Muscle layer of colon (tissue), 2 donors: ENCODE measurements at regions not wholly inside any gene's neighbourhood (a gene's known extent, or its start where the extent isn't known, plus 50 kb on each side); places are given as distances from the start of the nearest gene placed in this dataset.

Experiments used
- H3K27ac ChIP-seq: one replicate; pipeline ENCODE4 v1.7.0; 2013; ENCODE audit warnings: low read depth, mild to moderate bottlenecking, low read length, moderate library complexity
- H3K27me3 ChIP-seq, 2 donors: one replicate each; pipeline ENCODE4 v1.7.0; 2013; ENCODE audit warnings: low read length in 2 of 2, mild to moderate bottlenecking in 2 of 2; ENCODE audit not compliant: insufficient read depth in 2 of 2, control insufficient read depth in 1 of 2
- H3K36me3 ChIP-seq: one replicate; pipeline ENCODE4 v1.7.0; 2013; ENCODE audit warnings: mild to moderate bottlenecking, low read length; ENCODE audit not compliant: insufficient read depth
- H3K4me1 ChIP-seq: one replicate; pipeline ENCODE4 v1.7.0; 2013; ENCODE audit warnings: mild to moderate bottlenecking, low read length; ENCODE audit not compliant: insufficient read depth
- H3K4me3 ChIP-seq, 2 donors: one replicate each; pipeline ENCODE4 v1.7.0; 2013; ENCODE audit warnings: low read length in 2 of 2, low read depth in 1 of 2, mild to moderate bottlenecking in 1 of 2, moderate library complexity in 1 of 2
- H3K9ac ChIP-seq: one replicate; pipeline ENCODE4 v1.7.0; 2013; ENCODE audit warnings: low read length
- H3K9me3 ChIP-seq: one replicate; pipeline ENCODE4 v1.7.0; 2013; ENCODE audit warnings: mild to moderate bottlenecking, low read length
- donor health status: abdominal sarcoma.
- donor health status: Adenocarcinoma of cecum.

DNA sequence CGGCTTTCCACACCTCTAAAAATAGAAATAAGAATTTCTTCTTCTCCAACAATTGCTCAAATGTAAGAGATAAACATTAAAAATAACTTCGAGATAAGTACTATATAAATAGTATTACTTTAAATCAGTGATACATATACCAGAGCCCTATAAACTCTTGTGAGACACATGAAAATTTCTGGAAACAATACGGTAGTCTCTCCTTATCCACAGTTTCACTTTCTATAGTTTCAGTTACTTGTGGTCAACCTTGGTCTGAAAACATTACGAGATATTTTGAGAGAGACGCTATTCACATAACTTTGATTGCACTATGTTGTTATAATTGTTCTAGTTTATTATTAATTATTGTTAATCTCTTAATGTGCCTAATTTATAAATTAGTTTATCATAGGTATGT is 101.5 kb upstream of the CXXC4 start:
- H3K27me3 ChIP-seq: no peaks in the 10 kb centered on the region
- no peak overlapping the region for H3K27ac ChIP-seq
- no peaks in the 10 kb centered on the region for H3K36me3 ChIP-seq
- H3K4me1 ChIP-seq: peaks cover 15% of the 10 kb centered on the region
- no peak overlapping the region for H3K4me3 ChIP-seq
- no peaks in the 10 kb centered on the region for H3K9me3 ChIP-seq
- no peak overlapping the region for H3K9ac ChIP-seq

DNA sequence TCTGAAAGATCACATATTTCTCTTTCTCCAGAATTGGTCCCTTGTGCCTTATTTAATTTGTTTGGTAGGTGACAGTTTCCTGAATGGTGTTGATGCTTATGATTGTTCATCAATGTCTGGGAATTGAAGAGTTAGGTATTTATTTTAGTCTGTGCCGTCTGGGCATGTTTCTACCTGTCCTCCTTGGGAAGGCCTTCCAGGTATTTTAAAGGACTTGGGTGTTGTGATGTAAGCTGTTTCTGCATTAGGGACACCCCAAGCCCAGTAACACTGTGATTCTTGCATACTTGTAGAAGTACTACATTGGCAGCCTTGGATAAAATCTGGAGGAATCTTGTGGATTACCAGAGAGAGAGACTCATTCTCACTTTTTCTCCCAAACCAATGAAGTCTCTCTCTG is 120.8 kb upstream of the CXXC4 start:
- Histone ChIP-seq H3K4me1 (peaks cover 7% of the 10 kb centered on the region), H3K27me3 (no peaks in the 10 kb centered on the region), H3K9ac (no peak overlapping the region), H3K4me3 (no peak overlapping the region), H3K9me3 (peaks cover 3% of the 10 kb centered on the region), H3K36me3 (no peaks in the 10 kb centered on the region), H3K27ac (no peak overlapping the region)

DNA sequence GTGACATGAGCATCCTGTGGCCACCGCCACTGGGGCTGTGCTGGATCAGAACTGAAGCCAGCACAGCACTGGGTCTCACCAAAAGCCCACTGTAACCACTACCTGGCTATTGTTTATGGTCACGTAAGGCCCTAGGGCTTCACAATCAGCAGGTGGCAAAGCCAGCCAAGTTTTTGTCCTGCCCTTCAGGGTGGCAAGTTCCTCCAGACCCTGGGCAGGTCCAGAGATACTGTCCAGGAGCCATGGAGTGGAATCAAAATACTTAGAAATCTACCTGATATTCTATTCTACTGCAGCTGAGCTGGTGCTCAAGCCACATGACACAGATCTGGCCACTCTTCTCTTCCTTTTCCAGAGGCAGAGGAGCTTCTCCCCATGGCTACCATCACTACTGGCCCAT is 121.2 kb upstream of the CXXC4 start:
- Histone ChIP-seq H3K27ac (no peak overlapping the region), H3K27me3 (no peaks in the 10 kb centered on the region), H3K4me3 (no peak overlapping the region), H3K36me3 (no peaks in the 10 kb centered on the region), H3K9me3 (peaks cover 3% of the 10 kb centered on the region), H3K9ac (no peak overlapping the region), H3K4me1 (peaks cover 7% of the 10 kb centered on the region)

DNA sequence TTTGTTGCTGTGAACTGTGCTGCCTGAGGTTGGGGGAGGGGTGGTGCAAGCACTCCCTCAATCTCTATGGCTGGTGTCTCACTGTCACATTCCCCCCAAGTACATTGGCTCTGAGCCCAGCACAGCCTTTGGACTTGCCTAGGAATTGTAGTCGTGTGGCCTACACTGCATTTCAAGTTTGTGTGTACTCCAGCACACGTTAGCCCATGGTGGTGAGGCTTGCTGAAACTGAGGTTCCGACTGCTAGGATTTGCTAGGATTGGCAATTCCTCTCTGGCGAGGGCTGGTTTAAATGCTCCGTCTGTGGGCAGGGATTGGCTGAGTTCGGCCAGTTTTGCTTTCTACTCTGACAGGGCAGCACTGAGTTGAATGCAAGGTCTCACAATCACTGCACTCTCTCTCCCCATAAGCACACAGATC is 121.7 kb upstream of the CXXC4 start:
- peaks cover 3% of the 10 kb centered on the region for H3K9me3 ChIP-seq
- no peak overlapping the region for H3K9ac ChIP-seq
- H3K4me1 ChIP-seq: peaks cover 7% of the 10 kb centered on the region
- H3K27me3 ChIP-seq: no peaks in the 10 kb centered on the region
- no peak overlapping the region for H3K27ac ChIP-seq
- H3K4me3 ChIP-seq: peak overlapping the region in 1 of 2 donors; percentile 15
- H3K36me3 ChIP-seq: no peaks in the 10 kb centered on the region

DNA sequence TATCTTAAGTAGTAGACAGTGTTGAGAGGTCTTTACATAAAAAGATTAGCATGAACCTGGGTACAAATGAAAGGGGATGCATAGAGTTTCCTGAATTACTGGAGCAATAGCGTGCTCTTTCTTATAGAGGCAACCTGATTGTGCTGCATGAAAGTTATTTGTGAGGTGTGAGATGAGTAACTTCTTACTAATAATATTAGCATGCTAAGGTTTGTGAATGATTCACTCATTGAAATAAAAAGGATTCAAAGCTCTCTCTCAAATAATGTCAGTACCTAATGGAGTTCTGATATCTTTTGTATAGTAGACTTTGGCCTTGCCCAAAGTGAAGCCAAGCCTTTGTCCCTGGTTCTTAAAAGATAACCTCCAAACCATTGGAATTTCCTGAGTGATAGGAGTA is 131.0 kb upstream of the CXXC4 start:
- H3K27ac ChIP-seq: no peak overlapping the region
- no peaks in the 10 kb centered on the region for H3K4me1 ChIP-seq
- no peak overlapping the region for H3K4me3 ChIP-seq
- no peaks in the 10 kb centered on the region for H3K27me3 ChIP-seq
- no peak overlapping the region for H3K9ac ChIP-seq
- no peaks in the 10 kb centered on the region for H3K36me3 ChIP-seq
- no peaks in the 10 kb centered on the region for H3K9me3 ChIP-seq

DNA sequence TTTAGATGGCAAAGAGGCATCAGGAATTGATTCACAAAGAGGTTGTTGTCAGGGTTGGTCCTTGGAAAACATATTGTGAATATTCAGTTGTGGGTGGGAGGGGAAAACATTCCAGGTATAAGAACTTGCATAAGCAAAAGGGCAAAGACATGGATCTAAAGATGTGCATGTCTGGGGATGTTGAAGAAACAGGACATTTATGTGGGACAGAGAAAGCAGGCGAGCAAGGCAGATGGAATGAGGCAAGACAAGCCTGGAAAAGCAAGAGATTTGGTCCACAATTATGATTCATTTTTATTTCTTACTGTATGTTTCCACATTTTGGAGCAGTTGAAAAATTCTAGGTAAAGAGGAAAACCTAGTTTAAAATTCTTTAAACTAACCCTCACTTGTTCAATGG is 134.9 kb upstream of the CXXC4 start:
- Histone ChIP-seq H3K4me3 (no peak overlapping the region), H3K9ac (no peak overlapping the region), H3K27me3 (no peaks in the 10 kb centered on the region), H3K4me1 (no peaks in the 10 kb centered on the region), H3K9me3 (no peaks in the 10 kb centered on the region), H3K27ac (no peak overlapping the region), H3K36me3 (no peaks in the 10 kb centered on the region)

DNA sequence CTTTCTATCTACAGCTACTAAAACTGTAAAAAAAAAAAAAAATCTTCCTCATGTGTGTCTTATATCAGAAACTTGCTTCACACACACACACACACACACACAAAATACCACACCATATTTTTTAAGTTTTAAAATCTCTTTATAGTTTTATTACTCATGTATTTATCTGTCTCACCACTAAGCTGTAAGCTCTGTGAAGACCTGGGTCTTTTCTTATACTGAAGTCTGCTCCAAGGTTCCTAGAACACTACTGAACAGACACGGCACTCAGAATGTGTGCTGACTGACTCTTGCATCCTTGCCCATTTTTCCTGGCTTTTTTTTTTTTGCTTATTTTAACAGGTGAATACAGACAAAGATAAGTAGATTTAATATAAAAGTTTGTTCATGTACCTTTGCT is 135.6 kb upstream of the CXXC4 start:
- Histone ChIP-seq H3K9ac (no peak overlapping the region), H3K4me3 (no peak overlapping the region), H3K36me3 (no peaks in the 10 kb centered on the region), H3K9me3 (no peaks in the 10 kb centered on the region), H3K27me3 (no peaks in the 10 kb centered on the region), H3K4me1 (no peaks in the 10 kb centered on the region), H3K27ac (no peak overlapping the region)

DNA sequence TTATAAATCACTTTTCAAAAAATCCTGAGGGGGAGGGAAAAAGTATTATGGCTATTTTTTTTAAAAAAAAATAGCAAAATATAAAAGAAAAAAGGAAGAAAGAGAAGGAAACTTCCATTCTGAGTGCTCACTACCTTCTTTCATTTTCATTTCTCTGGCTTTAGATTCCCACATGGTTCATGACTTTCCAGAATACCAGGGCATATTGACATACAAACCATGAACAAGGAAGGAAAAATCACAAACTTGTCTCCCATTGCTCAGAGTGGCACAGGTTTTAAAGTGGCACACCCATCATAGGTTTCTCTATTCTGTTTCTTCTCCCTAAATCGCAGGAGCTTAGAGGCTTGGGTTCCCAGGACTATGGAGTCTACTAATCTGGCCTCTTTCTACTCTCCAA is 136.3 kb upstream of the CXXC4 start:
- H3K27me3 ChIP-seq: no peaks in the 10 kb centered on the region
- no peak overlapping the region for H3K9ac ChIP-seq
- no peaks in the 10 kb centered on the region for H3K9me3 ChIP-seq
- no peak overlapping the region for H3K4me3 ChIP-seq
- no peaks in the 10 kb centered on the region for H3K4me1 ChIP-seq
- no peaks in the 10 kb centered on the region for H3K36me3 ChIP-seq
- no peak overlapping the region for H3K27ac ChIP-seq

DNA sequence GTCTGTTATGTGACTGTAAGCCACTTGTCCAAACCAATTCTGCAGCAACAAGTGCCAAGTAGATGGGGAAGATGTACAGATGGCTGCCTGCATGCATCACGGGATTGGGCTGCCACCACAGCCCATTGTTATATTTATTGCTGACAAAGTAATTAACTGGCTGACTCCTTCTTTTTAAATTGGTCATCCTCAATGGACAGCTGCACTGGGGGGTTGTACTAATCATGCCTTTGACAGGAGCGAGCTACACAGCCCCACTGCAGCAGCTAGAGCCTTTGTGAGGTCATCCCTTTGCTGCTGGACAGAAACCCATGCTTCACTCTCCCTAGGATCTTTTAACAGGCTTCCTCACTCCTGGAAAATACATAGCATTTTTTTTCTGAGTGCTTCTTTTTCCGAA is 146.7 kb upstream of the CXXC4 start:
- Histone ChIP-seq H3K4me1 (no peaks in the 10 kb centered on the region), H3K4me3 (no peak overlapping the region), H3K9ac (no peak overlapping the region), H3K27ac (no peak overlapping the region), H3K9me3 (no peaks in the 10 kb centered on the region), H3K27me3 (no peaks in the 10 kb centered on the region), H3K36me3 (no peaks in the 10 kb centered on the region)

DNA sequence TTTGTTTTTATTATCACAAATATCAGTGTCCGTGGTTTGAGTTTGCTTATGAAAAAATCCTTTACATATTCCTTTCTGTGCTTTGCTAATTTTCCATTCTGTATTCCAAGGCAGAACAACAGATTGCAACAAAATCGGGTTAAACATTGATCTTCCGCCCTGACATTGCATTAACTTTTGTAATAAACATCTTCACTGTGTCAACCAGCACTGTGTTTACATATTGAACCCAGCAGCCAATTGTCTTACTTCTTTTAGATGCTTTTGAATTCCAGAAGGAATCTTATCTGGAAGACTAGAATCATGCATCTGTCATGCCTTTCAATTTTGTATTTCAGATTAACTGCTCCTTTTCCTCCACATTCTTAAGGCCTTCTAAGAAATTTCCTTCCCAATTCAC is 147.8 kb upstream of the CXXC4 start:
- no peaks in the 10 kb centered on the region for H3K27me3 ChIP-seq
- H3K9me3 ChIP-seq: no peaks in the 10 kb centered on the region
- no peak overlapping the region for H3K9ac ChIP-seq
- no peak overlapping the region for H3K27ac ChIP-seq
- H3K36me3 ChIP-seq: no peaks in the 10 kb centered on the region
- H3K4me1 ChIP-seq: no peaks in the 10 kb centered on the region
- H3K4me3 ChIP-seq: no peak overlapping the region

DNA sequence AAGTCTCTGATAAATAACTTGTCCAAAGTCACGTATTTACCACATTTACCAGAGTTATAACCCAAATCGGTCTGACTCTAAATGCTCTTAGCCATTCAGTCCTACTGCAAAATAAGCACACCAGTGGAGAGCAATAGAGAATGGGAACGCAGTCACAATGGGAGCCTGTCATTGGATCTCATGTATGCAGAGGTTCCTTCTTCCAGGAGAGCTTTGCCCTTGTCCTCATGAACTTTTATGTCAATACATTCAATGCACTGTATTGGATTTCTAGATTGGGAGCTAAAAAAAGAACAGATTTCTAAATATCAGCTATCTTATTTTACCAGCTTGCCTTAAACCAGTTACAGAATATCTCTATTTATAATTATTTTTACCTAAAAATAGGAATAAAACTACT is 149.1 kb upstream of the CXXC4 start:
- H3K4me1 ChIP-seq: no peaks in the 10 kb centered on the region
- no peaks in the 10 kb centered on the region for H3K36me3 ChIP-seq
- no peak overlapping the region for H3K27ac ChIP-seq
- H3K9ac ChIP-seq: no peak overlapping the region
- no peaks in the 10 kb centered on the region for H3K27me3 ChIP-seq
- H3K4me3 ChIP-seq: no peak overlapping the region
- H3K9me3 ChIP-seq: no peaks in the 10 kb centered on the region

DNA sequence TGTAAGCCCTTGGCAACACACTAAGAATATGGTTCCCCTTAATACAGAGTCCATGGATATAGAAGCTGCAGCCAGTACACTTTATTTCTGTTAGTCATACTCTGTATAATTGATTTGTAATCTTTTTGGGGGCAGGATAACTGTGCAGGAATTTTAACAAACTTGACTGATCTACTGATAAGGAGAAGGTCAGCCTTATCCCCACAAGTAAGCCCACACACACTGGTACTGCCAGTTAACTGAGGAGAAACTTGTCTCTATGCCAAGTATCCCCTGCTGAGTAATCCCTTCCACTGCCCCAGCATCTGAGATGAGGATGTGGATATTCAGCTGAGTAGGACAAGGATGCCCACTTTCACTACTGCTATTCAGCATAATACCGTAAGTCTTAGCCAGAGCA is 154.9 kb upstream of the CXXC4 start:
- H3K4me3 ChIP-seq: no peak overlapping the region
- no peak overlapping the region for H3K9ac ChIP-seq
- no peaks in the 10 kb centered on the region for H3K27me3 ChIP-seq
- no peaks in the 10 kb centered on the region for H3K36me3 ChIP-seq
- no peaks in the 10 kb centered on the region for H3K4me1 ChIP-seq
- no peak overlapping the region for H3K27ac ChIP-seq
- H3K9me3 ChIP-seq: no peaks in the 10 kb centered on the region
